GM19438 (cell line): ENCODE measurements at regions not wholly inside any gene's neighbourhood (a gene's known extent, or its start where the extent isn't known, plus 50 kb on each side); places are given as distances from the start of the nearest gene placed in this dataset.

Source experiments
- ATAC-seq: cut with Tn5 transposase; IDR thresholded peaks from one replicate; pipeline ENCODE4 v1.9.1; 2021; ENCODE audit warnings: low read depth; ENCODE audit not compliant: unreplicated experiment

- no peak for ATAC-seq
Measured at GRCh38 chr3:34174740-34175139, 376.3 kb downstream of the PDCD6IP start.

GRCh38 chr3:34175636-34176176, 377.3 kb downstream of the PDCD6IP start:
- no peak for ATAC-seq

- ATAC-seq, result no peak
Measured at GRCh38 chr3:34176723-34177122, 378.3 kb downstream of the PDCD6IP start.

DNA sequence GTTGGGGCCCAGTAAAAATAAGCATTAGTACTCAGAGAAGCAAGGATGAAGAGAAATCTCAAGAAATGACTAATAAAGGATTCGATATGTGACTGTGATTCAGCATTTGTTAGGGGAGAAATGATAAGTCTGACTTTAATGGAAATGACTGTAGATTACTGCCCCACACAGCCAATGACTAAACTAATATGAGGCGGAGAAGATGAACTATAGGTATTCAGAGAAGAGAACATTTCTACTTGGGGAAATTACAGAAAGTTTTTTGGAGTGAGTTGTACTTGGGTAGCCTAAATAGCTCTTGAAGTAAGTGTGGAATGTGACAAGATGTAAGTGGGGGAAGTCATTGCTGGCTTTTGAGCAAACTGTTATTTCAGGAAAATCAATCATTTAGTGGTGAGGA, 380.0 kb downstream of the PDCD6IP start:
- no peak for ATAC-seq

DNA sequence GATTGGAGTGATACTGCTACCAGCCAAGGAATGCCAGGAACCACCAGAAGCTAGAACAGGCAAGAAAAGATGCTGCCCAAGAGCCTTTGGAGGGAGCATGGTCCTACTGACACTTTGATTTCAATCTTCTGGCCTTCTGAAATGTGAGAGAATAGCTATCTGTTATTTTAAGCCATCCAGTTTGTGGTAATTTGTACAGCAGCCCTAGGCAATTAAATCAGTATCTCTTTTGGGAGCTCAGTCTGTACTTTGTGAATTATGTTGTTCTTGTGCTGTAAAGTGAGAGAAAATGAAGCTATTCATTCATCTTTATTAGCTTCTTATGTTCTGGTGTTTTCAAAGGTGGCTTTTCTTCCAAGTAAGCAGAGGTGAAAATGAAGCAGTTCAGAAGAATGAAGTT, 381.3 kb downstream of the PDCD6IP start:
- ATAC-seq, result no peak

DNA sequence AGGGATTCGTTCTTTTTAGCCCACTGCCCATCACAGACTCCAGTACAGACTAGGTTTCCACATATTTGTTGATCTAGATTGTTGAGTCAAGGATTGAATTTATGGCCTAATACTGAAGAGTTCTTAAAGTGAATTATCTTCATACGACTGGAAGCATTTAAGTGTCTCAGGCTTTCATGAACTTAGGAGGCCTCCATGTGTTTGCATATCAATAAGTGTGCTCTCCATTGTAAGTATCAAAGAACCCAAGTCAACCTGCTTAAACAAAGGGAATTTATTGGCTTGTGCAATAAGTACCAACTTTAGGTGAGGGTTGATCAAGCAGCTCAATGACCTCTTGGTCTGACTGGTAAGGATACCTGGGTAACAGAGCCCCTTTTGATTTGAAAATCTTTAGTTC, 382.1 kb downstream of the PDCD6IP start:
- no peak for ATAC-seq

DNA sequence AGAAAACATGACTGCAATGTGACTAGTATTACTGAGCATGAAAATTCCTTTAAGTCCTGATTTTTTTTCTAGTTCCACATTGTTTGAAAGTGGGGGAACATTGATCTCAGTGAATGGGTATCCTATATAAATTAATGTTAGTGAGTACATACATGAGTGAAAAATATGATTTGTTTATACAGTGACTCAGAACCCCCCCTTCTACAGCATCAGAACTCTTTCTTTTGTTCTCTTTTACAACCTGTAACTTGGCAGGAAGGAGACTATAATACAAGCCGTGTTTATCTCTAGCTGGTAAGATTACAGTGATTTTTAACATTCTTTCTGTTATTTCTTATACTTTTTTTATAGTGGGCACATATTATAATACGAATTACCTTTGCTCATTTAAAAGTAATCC, 384.7 kb downstream of the PDCD6IP start:
- ATAC-seq, result no peak

DNA sequence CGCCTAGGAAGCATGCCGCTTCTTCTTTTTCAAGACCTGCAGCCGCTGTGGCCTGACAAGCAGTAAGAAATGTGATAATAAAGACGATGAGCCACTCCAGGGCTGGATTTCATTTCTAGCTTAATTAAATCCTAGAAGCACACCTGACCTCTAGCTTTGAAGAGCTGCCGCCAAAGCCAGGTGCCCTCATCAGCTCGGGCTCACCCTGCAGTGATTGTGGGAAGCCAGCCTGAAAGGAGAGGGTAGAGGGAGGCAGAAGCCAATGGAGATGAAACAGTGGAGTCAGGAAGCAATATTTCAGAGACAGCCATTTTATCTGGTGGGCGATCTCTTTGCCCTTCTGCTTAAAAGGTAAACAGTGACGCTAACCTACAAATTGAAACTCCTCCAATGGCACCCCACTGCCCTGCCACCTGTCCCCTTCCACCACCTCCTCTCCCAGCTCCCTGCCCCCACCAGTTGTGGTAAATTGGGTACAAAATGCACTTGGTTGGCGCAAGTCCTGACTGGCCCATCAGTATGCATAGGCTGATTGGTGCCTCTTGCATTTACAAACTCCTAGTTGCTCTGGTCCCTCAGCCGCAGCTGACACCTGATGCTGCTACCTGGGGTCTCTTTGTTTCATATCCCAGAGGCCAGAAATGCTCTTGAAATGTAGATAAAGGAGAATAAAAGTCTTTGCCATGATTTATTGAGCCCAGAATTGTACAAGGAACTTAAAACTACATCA, 385.3 kb downstream of the PDCD6IP start:
- no peak for ATAC-seq

DNA sequence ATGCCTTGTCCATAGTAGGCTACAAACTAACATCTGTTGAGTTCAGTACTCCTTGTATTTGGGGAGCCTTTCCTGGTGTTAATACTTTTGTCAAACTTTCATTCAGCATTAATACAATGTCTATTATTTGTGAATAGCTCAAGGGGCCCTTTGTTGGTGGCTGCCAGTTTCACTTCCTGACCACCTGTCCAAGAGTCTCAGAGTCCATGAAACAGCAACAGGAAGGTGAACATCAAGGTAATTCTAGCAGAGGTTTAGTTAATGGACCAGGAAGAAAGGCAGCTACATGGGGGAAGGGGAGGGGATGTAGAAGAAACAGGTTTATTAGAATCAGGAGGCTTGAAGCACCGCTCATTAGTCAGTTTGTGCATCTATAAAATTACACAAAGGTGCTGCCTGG, 386.9 kb downstream of the PDCD6IP start:
- no peak for ATAC-seq

GRCh38 chr3:34189133-34189532, 390.7 kb downstream of the PDCD6IP start:
- no peak for ATAC-seq

DNA sequence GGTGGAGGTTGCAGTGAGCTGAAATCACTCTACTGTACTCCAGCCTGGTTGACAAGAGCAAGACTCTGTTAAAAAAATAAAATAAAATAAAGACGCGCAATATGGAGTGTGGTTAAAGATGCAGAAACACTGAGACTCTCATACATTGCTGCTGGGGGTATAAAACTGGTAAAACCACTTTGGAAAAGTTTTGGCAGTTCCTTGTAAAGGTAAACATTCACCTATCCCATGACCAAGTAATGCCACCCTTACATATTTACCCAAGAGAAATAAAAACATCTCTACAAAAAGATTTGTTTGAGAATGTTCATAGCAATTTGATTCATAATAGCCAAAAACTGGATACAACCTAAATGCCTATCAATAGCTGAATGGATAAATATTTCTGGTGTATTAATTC, 398.5 kb downstream of the PDCD6IP start:
- no peak for ATAC-seq

- peak; percentile 58 for ATAC-seq
Measured at GRCh38 chr3:34198309-34198708, 399.9 kb downstream of the PDCD6IP start.

DNA sequence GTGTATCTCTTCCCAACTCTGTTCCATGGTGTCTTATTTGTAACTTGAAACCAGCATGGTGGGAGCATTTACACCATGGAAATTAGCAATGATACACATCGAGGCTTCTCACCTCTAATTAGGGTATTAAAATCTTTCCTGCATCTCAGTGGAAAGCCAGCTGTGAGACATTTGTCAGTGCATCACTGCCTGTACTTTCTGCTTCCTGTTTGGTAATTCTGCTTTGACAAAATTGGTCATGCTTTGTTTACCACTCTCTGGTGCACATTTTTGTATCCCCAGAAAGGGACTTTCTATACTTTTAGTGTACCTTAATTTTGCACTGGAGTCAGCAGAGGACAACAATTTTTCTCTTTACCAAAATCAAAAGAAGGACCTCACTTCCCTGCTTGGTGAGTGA, 402.1 kb downstream of the PDCD6IP start:
- peak; percentile 87 for ATAC-seq

- no peak for ATAC-seq
Measured at GRCh38 chr3:34202975-34203374, 404.5 kb downstream of the PDCD6IP start.

GRCh38 chr3:34203386-34203785, 405.0 kb downstream of the PDCD6IP start:
- no peak for ATAC-seq

GRCh38 chr3:34207002-34207401, 408.6 kb downstream of the PDCD6IP start:
- ATAC-seq, result no peak

GRCh38 chr3:34207806-34208205, 409.4 kb downstream of the PDCD6IP start:
- no peak for ATAC-seq

DNA sequence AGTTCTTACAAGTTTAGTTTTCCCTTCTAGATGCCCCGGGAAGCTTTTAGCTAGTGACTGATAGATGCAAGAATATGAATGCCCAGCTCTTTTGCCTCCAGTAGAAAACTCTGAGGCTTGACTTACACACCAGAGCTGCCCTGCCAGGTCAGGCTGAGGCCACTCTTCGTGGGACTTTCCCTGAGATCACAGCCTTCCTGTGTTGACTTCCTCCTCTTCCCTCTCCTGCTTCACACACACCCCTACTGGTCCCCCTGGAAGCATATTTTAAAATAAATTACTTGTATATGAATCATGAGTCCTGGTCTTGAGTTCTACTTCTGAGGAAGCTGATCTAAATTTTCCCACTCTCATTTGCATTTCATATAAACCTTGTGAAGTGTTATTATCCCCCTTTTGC, 413.7 kb downstream of the PDCD6IP start:
- no peak for ATAC-seq

DNA sequence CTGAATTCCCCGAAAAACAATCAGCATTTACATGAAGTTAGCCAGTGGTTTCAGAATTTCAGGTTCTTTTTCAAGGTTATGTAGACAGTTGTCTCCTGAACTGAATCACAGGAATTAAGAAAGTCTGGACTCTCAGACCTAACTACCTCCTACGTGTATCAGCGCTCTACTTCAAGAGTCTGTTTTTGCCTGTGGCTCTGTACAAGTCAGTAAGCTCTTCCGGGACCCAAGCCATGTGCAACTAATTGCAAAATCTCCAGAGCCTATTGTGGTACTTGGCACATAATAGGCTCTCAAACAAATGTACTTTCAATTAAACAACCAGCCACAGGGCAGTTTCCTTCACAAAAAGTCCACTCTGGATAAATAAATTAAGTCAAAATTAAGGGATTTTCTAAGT, 414.2 kb downstream of the PDCD6IP start:
- no peak for ATAC-seq

- no peak for ATAC-seq
Measured at GRCh38 chr3:34213478-34213877, 415.0 kb downstream of the PDCD6IP start.

- no peak for ATAC-seq
Measured at GRCh38 chr3:34216711-34217335, 418.4 kb downstream of the PDCD6IP start.

DNA sequence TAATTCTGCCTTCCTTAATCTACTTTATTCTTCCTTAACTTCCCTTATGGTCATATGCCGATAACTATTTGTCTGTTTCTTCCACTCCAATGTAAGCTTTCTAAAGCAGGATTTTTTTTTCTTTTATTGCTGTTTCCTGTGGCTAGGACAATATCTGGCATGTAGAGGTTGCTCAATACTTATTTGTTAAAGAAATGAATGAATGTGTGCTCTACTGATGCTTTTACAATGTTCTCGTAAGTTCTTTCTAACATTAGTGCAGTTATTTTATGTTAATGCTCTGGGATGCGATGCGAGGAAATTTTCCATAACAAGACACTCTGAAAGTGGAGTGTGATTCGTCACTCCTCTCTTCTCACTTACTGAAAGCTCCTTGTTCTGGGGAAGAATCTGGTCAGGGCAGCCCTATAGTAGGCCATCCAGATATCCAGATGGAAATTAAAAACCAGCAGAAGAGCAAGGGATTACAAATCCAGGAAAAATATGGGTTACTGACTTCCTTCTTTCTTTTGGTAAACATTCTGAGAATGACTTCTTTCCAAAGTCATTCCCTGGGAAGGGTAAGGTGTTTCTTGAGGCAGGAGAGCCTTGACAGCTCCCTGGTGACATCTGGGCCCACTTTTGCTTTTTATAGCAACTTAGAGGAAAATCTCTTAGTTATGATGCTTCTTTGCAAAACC, 420.4 kb downstream of the PDCD6IP start:
- no peak for ATAC-seq
